ENCODE measurements at regions not wholly inside any gene's neighbourhood (a gene's known extent, or its start where the extent isn't known, plus 50 kb on each side); places are given as distances from the start of the nearest gene placed in this dataset.
"Not testable (repeated sequence)": the region's sequence is repeated elsewhere in the genome, so short reads cannot be mapped to it uniquely, and the experiment has no call there.

- FAIRE-seq (peak; percentile 15), DNase-seq (ENCODE audit: low spot score in 2 of 2) (no peak)
These were observed 187.9 kb upstream of the IL15 start for GRCh38 chr4:141448490-141448889.

DNA sequence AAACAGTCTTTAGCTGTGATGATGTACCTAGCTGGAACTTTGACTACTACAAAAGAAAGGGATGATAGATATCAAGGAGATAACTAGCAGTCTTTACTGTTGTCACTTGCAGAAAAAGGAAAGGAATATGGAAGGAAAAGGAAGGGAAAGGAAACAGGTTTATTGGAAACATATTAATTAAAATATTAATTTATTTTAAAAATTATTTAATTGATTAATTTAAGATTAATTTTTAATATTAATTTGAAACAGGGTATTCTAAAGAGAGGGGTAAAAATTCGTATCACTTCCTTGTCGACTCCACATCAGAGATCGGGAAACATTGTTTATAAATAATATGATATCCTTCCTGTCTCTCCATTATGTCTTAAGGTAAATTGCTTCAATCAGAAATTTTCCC is 186.5 kb upstream of the IL15 start:
- FAIRE-seq (no peak), DNase-seq (ENCODE audit: low spot score in 2 of 2) (no peak)

DNA sequence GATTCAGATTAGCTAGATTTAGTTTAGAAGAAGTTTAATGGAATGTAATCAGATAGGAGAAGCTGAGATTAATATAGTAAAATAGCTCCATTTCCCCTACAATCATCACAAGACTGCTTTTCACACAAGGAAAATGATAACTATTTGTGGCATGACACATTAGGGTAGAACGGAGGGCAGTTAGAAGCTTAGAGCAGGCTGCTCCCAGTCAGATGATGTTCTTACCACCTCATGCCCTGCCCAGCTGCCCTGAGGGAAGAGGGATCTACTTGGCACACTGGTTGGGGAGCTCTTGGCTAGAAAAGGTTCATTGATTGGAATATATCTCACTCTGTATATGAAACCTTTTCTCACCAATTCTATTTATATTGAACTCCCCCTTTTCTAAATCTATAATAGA is 180.7 kb upstream of the IL15 start:
- DNase-seq (ENCODE audit: low spot score in 2 of 2) (no peak), FAIRE-seq (no peak)

GRCh38 chr4:141457653-141458052 is 178.7 kb upstream of the IL15 start:
- FAIRE-seq: no peak
- no peak for DNase-seq (ENCODE audit: low spot score in 2 of 2)

GRCh38 chr4:141458501-141458900 is 177.9 kb upstream of the IL15 start:
- FAIRE-seq (no peak), DNase-seq (ENCODE audit: low spot score in 2 of 2) (no peak)

DNA sequence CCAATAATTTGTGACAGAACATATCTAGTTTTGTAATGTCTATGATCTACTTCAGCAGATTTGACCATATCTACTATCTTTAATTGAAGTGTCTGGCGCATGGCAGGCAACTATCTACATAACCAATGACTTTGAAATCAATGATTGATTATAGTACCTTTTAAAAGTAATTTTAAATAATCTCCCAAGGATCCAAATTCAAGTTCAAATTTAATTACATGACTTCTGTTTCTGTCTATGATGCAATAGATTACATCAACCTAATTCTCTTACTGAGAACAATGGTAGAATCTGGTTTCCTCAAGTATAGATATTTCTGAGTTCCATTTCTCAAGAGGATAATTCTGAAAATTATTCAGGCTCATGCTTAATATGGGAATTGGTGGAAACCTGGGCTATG is 177.4 kb upstream of the IL15 start:
- DNase-seq (ENCODE audit: low spot score in 2 of 2) (no peak), FAIRE-seq (no peak)

DNA sequence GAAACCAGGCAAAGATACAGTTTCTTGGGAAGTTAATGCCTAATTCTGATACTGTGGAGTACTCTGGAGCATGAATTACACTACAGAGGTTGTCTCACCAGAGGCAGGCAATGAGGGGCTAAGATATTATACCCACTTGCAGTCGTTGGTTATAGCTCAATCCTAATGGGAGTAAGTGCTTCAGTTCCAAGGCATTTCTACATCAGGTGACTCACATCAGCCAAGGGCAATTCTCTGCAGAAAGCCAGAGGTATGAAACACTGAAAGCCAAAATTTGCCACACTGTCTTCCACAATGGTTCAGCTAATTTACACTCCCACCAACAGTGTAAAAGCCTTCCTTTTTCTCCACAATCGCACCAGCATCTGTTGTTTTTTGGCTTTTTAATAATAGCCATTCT is 174.0 kb upstream of the IL15 start:
- no peak for FAIRE-seq
- DNase-seq (ENCODE audit: low spot score in 2 of 2): no peak

DNA sequence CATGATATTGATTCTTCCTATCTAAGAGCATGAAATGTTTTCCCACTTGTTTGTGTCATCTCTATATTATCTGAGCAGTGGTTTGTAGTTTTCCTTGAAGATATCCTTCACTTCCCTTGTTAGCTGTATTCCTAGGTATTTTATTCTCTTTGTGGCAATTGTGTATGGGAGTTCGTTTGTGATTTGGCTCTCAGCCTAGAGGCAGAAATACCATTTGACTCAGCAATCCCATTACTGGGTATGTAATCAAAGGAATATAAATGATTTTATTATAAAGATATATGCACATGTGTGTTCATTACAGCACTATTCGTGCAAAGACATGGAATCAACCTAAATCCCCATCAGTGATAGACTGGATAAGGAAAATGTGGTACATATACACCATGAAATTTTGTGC is 172.7 kb upstream of the IL15 start:
- no peak for DNase-seq (ENCODE audit: low spot score in 2 of 2)
- no peak for FAIRE-seq

GRCh38 chr4:141464366-141464765 is 172.0 kb upstream of the IL15 start:
- FAIRE-seq (no peak), DNase-seq (ENCODE audit: low spot score in 2 of 2) (no peak)

GRCh38 chr4:141465171-141465570 is 171.2 kb upstream of the IL15 start:
- DNase-seq (ENCODE audit: low spot score in 2 of 2) (no peak), FAIRE-seq (no peak)

GRCh38 chr4:141467225-141467624 is 169.2 kb upstream of the IL15 start:
- FAIRE-seq: no peak
- DNase-seq (ENCODE audit: low spot score in 2 of 2): no peak

GRCh38 chr4:141469392-141469791 is 167.0 kb upstream of the IL15 start:
- FAIRE-seq: no peak
- DNase-seq (ENCODE audit: low spot score in 2 of 2): no peak

GRCh38 chr4:141473026-141473540 is 163.3 kb upstream of the IL15 start:
- no peak for FAIRE-seq
- no peak for DNase-seq (ENCODE audit: low spot score in 2 of 2)

DNA sequence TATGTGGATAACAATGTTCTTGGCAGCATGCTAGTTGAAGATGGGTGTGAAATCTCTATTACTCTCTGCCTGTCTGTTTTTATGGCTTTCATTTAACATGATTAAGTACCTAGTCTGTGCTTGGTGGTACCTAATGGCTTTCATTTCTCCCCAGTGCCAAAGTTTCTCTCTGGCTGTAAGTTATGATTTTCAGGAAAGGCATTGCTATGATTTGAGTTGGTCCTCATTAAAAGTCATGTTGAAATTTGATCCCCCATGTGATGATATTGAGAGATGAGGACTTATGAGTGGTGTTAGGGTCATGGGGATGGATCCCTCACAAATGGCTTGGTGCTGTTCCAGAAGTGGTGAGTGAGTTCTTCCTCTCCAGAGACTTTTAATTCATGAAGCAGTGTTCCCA is 162.4 kb upstream of the IL15 start:
- DNase-seq (ENCODE audit: low spot score in 2 of 2): no peak
- FAIRE-seq: no peak

GRCh38 chr4:141480950-141481349 is 155.4 kb upstream of the IL15 start:
- DNase-seq (ENCODE audit: low spot score in 2 of 2): no peak
- no peak for FAIRE-seq

- FAIRE-seq; DNase-seq (ENCODE audit: low spot score in 2 of 2): not testable (repeated sequence)
These were observed 152.1 kb upstream of the IL15 start for GRCh38 chr4:141484298-141484697.

- FAIRE-seq: no peak
These were observed 149.9 kb upstream of the IL15 start for GRCh38 chr4:141486375-141486997.

DNA sequence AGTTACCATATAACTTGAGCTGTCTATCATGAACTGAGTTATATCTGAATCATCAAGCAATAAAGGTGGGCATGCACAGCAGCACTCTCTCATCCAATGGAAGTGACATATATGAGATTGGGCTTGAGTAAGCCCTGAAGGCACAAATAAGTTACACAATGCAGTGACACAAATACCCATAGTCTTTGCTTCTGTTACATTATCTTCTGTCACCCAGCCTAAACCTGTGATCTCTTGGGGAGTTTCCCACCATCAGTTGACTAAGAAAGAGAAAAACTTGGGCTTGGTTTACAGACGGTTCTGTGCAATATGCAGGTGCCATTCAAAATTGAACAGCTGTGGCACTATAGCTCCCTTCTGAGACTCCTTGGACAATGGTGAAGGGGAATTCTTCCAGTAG is 138.8 kb upstream of the IL15 start:
- no peak for FAIRE-seq

More at GRCh38 chr4:141486375-141486997, 149.9 kb upstream of the IL15 start:
- DNase-seq (ENCODE audit: low spot score in 2 of 2): no peak

DNA sequence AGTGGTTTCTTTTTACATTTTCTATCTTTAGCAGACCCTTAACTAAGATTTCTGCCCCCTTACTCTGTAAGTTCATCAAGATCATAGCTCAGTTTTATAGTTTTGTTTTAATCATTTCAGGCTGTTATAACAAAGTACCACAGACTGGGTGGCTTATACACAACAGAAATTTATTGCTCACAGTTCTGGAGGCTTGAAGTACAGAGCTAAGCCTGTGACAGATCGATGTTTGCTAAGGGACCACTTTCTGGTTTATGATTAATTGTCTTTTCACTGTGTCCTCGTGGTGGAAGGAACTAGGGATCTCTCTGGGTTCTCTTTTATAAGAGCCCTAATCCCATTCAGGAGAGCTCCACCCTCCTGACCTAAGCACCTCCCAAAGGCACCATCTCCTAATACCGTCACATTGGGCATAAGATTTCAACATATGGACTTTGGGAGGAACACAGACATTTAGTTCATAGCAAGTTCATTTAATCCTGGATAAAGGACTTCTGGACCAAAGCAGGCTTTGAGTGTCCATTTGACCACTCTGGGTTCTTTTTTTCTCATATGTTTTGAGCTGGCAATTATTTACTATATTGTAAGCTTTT is 137.0 kb upstream of the IL15 start:
- FAIRE-seq: no peak
- DNase-seq (ENCODE audit: low spot score in 2 of 2): no peak

More for the DNA sequence above, 138.8 kb upstream of the IL15 start:
- no peak for DNase-seq (ENCODE audit: low spot score in 2 of 2)

GRCh38 chr4:141501395-141501794 is 135.0 kb upstream of the IL15 start:
- DNase-seq (ENCODE audit: low spot score in 2 of 2): no peak
- no peak for FAIRE-seq

- DNase-seq (ENCODE audit: low spot score in 2 of 2) (no peak), FAIRE-seq (no peak)
These were observed 134.5 kb upstream of the IL15 start for GRCh38 chr4:141501931-141502330.

DNA sequence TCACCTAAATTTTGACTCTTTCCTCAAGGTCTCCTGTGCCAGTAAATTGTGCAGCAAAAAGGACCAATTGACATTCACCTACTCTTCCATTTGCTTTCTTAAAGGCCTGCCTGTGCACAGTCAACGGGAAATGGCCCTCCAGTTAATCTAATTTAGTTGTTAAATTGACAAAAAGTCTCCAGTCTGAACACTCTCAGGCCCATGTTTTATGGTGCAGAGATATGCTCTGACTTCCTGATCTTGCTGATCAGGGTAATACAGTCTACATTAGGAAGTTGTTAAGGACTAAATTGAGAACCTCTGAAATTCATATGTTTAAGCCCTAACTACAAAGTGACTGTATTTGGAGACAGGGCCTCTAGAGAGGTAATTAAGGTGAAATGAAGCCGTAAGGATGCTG is 133.6 kb upstream of the IL15 start:
- DNase-seq (ENCODE audit: low spot score in 2 of 2) (no peak), FAIRE-seq (no peak)
